ENCODE measurements at regions not wholly inside any gene's neighbourhood (a gene's known extent, or its start where the extent isn't known, plus 50 kb on each side); places are given as distances from the start of the nearest gene placed in this dataset.
A peak's percentile ranks its signal among the peaks of the same experiment; 100 is the strongest.
"Not testable (repeated sequence)": the region's sequence is repeated elsewhere in the genome, so short reads cannot be mapped to it uniquely, and the experiment has no call there.

DNA sequence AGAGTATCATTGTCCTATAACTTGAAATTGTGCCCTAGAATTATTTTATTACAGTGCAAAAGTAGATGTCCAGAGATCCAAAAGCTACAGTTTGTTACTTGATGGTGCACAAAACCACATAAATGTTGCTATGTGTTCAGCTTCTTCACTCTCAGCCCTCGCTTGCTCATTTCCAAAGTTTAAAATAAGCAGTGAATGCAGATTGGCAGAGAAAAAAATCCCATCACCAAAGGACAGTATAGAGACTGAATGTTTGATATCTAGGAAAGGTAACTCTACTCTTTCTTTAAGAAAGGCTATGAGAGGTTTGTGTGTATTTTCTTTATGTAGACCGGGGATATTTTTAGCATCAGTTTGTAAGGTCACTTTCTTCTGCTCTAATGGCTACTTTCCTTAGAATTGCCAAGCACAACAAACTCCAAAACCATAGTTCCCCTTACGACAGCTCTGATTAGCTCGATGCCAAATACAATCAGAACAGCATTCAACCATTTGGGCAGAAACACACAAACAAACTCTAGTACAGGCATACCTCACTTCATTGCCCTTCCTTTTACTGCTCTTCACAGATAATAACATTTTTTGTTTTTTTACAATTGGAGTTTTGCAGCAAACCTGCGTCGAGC is 164.1 kb upstream of the CCDC54 start:
- DNase-seq, result no peak

GRCh38 chr3:107216229-107216628 is 161.0 kb upstream of the CCDC54 start:
- no peak for DNase-seq

DNA sequence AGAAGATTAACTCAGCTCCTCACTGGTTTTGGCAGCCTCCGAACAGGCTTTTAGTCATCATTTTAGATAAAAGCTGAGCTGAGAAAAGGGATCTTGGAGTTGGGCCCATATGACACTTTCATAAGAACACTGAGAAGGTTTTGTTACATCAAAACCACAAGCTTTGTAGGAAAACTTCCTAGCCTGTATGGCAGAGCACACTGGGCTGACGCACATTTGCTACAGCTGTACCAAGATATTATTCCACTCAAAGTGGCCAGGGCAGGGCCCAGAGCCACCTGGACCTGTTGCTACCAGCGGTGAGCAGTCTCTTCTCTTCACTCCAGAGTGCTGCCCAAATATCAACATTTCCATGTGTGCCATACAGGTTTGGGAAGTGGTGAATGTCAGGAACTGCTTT is 160.5 kb upstream of the CCDC54 start:
- DNase-seq, result no peak

- no peak for DNase-seq
These were observed 160.1 kb upstream of the CCDC54 start for GRCh38 chr3:107217172-107217571.

DNA sequence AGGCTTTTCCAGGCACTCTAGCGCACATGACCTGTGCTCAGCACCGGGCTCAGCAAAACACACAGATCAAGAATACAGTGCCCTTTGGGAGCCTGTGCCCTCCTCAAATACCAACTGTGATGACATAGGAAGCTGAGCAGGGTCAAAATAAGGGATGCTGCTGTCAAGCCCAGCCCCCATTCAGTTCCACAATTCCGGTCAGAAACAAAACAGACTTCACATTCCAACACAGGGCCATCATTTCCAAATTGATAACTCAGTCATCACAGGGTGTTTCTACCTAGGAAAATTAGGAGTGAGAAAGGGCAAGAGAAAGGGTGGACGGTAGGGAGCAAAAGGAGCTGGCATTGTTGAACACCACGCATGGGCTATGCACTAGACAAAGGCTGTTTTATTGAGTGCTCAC is 158.4 kb upstream of the CCDC54 start:
- no peak for DNase-seq

GRCh38 chr3:107220538-107220937 is 156.7 kb upstream of the CCDC54 start:
- DNase-seq, result no peak

- no peak for DNase-seq
These were observed 155.4 kb upstream of the CCDC54 start for GRCh38 chr3:107221856-107222255.

DNA sequence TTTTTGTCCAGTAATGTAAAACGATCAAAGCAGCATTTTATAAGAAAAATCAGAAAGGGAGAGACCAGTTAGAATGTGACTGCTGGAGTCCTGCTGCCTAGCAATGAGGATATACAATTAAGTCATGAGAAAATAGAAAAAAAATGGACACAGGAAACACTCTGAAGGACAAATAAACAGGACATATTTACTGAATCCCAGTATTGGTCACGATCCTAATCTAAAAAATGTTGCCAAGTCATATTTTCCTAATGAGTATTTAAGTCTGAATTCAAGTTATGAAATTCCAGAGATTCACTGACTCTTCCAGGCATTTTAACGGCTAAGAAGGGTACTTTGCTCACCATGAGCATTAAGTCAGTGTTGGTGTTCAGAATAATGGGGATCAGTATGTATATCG is 154.3 kb upstream of the CCDC54 start:
- DNase-seq, result no peak

GRCh38 chr3:107224026-107224596 is 153.1 kb upstream of the CCDC54 start:
- peak; percentile 34 for DNase-seq

DNA sequence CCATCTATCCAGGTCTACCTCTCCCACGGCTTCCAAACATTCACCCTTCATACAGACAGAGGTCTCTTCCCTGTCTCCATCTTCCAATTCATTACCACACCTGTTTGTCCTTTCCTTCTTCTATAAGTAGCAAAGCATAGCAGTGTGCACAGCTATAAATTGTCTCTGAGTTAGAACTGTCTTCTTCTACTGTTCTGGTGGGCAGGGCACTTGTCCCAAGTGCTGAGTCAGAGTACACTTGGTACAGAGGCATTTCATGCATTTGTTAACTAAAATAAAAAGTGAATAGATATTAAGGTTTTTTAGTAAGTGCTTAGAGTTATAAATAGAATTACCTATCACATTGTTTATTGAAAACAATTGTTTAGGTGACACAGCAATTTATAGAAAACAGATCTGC is 150.1 kb upstream of the CCDC54 start:
- DNase-seq, result no peak

DNA sequence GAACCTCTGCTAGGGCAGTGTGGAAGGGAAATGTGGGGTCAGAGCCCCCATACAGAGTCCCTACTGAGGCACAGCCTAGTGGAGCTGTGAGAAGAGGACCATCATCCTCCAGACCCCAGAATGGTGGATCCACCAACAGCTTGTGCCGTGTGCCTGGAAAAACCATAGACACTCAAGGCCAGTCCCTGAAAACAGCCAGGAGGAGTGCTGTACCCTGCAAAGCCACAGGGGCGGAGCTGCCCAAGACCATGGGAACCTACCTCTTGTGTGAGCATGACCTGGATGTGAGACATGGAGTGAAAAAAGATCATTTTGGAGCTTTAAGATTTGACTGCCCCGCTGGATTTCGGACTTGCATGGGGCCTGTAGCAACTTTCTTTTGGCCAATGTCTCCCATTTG is 143.4 kb upstream of the CCDC54 start:
- DNase-seq, result not testable (repeated sequence)

GRCh38 chr3:107235193-107235927 is 141.9 kb upstream of the CCDC54 start:
- DNase-seq, result peak; percentile 44

GRCh38 chr3:107235928-107236315 is 141.3 kb upstream of the CCDC54 start:
- DNase-seq, result peak; percentile 90

GRCh38 chr3:107236655-107237337 is 140.4 kb upstream of the CCDC54 start:
- DNase-seq, result peak; percentile 15

GRCh38 chr3:107238787-107239186 is 138.5 kb upstream of the CCDC54 start:
- DNase-seq, result no peak

DNA sequence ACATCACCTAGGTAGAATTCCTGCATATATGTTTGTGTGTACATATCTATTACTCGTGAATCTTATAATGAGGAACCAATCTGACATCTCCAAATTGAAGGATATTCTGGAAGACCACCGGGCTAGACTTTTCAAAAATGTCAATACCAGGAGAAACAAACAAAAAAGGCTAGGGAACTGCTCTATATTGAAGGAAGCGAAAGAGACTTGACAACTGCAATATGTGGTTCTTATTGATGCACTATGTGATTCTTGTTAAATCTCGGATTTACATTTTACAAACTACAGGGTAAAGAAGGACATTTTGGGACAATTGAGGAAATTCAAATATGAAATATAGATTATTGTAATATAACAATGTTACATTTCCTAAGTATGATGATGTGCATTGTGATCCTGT is 137.5 kb upstream of the CCDC54 start:
- no peak for DNase-seq

DNA sequence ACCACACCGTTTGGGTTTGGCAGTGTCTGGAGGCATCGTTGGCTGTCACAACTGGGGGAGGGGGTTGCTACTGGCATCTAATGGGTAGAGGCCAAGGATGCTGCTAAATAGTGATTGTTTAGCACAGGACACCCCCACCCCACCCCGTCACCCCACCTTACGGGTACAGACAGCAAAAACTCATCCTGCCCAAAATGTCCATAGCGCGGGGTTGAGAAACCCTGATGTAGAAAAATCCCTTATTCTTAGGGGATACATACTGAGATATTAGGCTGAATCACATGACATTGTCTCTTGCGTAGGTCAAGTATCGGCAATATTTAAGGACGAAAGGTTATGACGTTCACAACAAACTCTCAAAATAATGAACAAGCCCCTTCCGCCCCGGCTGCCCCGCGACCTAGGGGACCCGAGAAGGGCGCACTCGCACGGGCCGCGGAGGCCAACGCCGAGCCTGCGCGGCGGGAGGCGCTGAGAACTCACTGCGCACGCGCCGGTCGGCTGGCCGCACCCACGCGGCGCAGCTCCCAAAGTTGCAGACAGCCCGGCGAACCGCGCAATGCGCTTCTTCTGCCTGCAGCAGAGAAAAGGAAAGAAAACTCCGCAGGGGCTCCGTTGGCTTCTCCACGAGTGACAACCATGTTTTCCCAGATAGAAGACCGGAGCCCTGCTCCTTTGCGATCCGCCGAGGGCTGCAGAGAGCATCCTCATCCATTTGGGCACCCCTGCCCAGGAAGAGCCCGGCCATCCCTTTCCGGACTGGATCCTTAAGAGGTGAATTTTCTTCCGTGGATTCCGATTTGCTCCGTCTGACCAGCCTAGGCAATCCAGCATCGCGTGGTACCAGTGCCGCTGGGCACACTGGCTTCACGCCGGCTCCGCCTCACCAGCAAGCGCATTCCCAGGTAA is 136.8 kb upstream of the CCDC54 start:
- DNase-seq, result peak; percentile 86

- peak; percentile 55 for DNase-seq
These were observed 136.0 kb upstream of the CCDC54 start for GRCh38 chr3:107241217-107241616.

DNA sequence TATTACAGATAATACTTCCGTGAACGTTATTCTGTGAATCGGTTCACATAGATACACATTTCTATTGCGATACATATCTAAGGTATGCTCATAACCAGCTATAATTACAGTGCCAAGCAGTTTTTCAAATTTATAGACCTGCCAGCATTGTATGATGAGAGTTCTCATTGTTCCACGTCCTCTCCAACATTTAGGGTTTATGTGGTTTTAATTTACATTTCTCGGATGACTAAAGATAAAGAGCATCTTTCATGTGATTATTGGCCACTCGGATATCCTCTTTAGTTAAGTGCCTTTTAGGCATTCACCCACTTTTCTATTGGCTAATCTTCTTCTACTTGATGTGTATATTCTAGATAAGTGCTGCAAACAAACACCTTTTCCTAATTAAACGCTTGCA is 134.7 kb upstream of the CCDC54 start:
- DNase-seq, result no peak

DNA sequence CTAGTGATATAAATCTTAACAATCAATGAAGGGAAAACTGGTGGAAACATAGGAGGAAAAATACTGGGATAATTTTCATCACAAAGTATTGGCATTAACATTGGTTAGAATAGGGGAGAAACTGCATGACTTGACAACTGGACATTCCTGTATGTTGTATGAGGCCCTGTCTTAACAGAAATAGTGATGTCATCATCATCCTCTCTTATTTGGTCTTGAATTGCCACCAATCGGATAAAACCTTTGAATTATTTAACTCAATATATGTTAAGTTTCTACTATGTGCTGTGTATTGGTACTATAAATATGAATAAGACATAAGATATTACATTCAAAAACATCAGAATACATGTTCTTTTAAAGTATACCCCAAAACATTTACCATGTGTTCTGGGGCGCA is 130.1 kb upstream of the CCDC54 start:
- no peak for DNase-seq

- DNase-seq, result no peak
These were observed 128.1 kb upstream of the CCDC54 start for GRCh38 chr3:107249132-107249531.

GRCh38 chr3:107250221-107250620 is 127.0 kb upstream of the CCDC54 start:
- no peak for DNase-seq

- no peak for DNase-seq
These were observed 125.4 kb upstream of the CCDC54 start for GRCh38 chr3:107251819-107252218.

All from NCI-H82 (cell line).